ENCODE measurements at regions not wholly inside any gene's neighbourhood (a gene's known extent, or its start where the extent isn't known, plus 50 kb on each side); places are given as distances from the start of the nearest gene placed in this dataset.
"Not testable (repeated sequence)": the region's sequence is repeated elsewhere in the genome, so short reads cannot be mapped to it uniquely, and the experiment has no call there.

- H3K4me3 ChIP-seq (ENCODE audit: low read depth, low read length); POLR2A ChIA-PET; CTCF ChIA-PET; H3K27me3 ChIP-seq (ENCODE audit: control insufficient read depth, insufficient read depth, low read length); DNase-seq (ENCODE audit: low read depth); H3K36me3 ChIP-seq (ENCODE audit: control insufficient read depth, insufficient read depth, low read length): not testable (repeated sequence)
These were observed 50.3 kb upstream of the AGTPBP1 start for GRCh38 chr9:85792057-85792456.

GRCh38 chr9:85802978-85803695 lies 61.4 kb upstream of the AGTPBP1 start:
- H3K27me3 ChIP-seq (ENCODE audit: control insufficient read depth, insufficient read depth, low read length); CTCF ChIA-PET; POLR2A ChIA-PET; DNase-seq (ENCODE audit: low read depth); H3K36me3 ChIP-seq (ENCODE audit: control insufficient read depth, insufficient read depth, low read length); H3K4me3 ChIP-seq (ENCODE audit: low read depth, low read length): not testable (repeated sequence)

- H3K36me3 ChIP-seq (ENCODE audit: control insufficient read depth, insufficient read depth, low read length); DNase-seq (ENCODE audit: low read depth); POLR2A ChIA-PET; H3K27me3 ChIP-seq (ENCODE audit: control insufficient read depth, insufficient read depth, low read length); CTCF ChIA-PET: not testable (repeated sequence)
- peak overlapping the region; percentile 72 for H3K4me3 ChIP-seq (ENCODE audit: low read depth, low read length)
These were observed 63.0 kb upstream of the AGTPBP1 start for GRCh38 chr9:85804847-85805133.

GRCh38 chr9:85805134-85806005 lies 63.6 kb upstream of the AGTPBP1 start:
- not testable (repeated sequence) for H3K36me3 ChIP-seq (ENCODE audit: control insufficient read depth, insufficient read depth, low read length)

GRCh38 chr9:85808329-85808728 lies 66.6 kb upstream of the AGTPBP1 start:
- H3K27me3 ChIP-seq (ENCODE audit: control insufficient read depth, insufficient read depth, low read length); CTCF ChIA-PET; POLR2A ChIA-PET; H3K4me3 ChIP-seq (ENCODE audit: low read depth, low read length); H3K36me3 ChIP-seq (ENCODE audit: control insufficient read depth, insufficient read depth, low read length); DNase-seq (ENCODE audit: low read depth): not testable (repeated sequence)

More at GRCh38 chr9:85805134-85806005, 63.6 kb upstream of the AGTPBP1 start:
- CTCF ChIA-PET; POLR2A ChIA-PET; H3K27me3 ChIP-seq (ENCODE audit: control insufficient read depth, insufficient read depth, low read length): not testable (repeated sequence)
- peak; percentile 11 for DNase-seq (ENCODE audit: low read depth)
- H3K4me3 ChIP-seq (ENCODE audit: low read depth, low read length), result peak overlapping the region; percentile 72
- 0 out of 2 replicates have a peak, but pooled peaks have one; percentile 11 for TF ChIP-seq CTCF (IDR thresholded peaks at IDR 0.05; ENCODE audit: insufficient read depth, low read depth, low read length)

- H3K27me3 ChIP-seq (ENCODE audit: control insufficient read depth, insufficient read depth, low read length); H3K36me3 ChIP-seq (ENCODE audit: control insufficient read depth, insufficient read depth, low read length); DNase-seq (ENCODE audit: low read depth); CTCF ChIA-PET; POLR2A ChIA-PET; H3K4me3 ChIP-seq (ENCODE audit: low read depth, low read length): not testable (repeated sequence)
These were observed 71.6 kb upstream of the AGTPBP1 start for GRCh38 chr9:85813388-85813787.

GRCh38 chr9:85814800-85815199 lies 73.0 kb upstream of the AGTPBP1 start:
- DNase-seq (ENCODE audit: low read depth); H3K27me3 ChIP-seq (ENCODE audit: control insufficient read depth, insufficient read depth, low read length); H3K36me3 ChIP-seq (ENCODE audit: control insufficient read depth, insufficient read depth, low read length); H3K4me3 ChIP-seq (ENCODE audit: low read depth, low read length); POLR2A ChIA-PET; CTCF ChIA-PET: not testable (repeated sequence)

GRCh38 chr9:85818971-85819370 lies 77.2 kb upstream of the AGTPBP1 start:
- H3K27me3 ChIP-seq (ENCODE audit: control insufficient read depth, insufficient read depth, low read length); POLR2A ChIA-PET; H3K36me3 ChIP-seq (ENCODE audit: control insufficient read depth, insufficient read depth, low read length); DNase-seq (ENCODE audit: low read depth); H3K4me3 ChIP-seq (ENCODE audit: low read depth, low read length): not testable (repeated sequence)
- CTCF ChIA-PET, result interaction anchor here (0.7 kb wide), 1 partner anchor 81 kb away, joined by 3 read pairs; no protein-coding TSS in a partner anchor
- peak; percentile 30 for TF ChIP-seq CTCF (IDR thresholded peaks at IDR 0.05; ENCODE audit: insufficient read depth, low read depth, low read length)

- DNase-seq (ENCODE audit: low read depth); H3K4me3 ChIP-seq (ENCODE audit: low read depth, low read length); POLR2A ChIA-PET; H3K36me3 ChIP-seq (ENCODE audit: control insufficient read depth, insufficient read depth, low read length); H3K27me3 ChIP-seq (ENCODE audit: control insufficient read depth, insufficient read depth, low read length): not testable (repeated sequence)
- CTCF ChIA-PET, result interaction anchor here (1.7 kb wide), 1 partner anchor 80 kb away, joined by 3 read pairs; no protein-coding TSS in a partner anchor
These were observed 78.8 kb upstream of the AGTPBP1 start for GRCh38 chr9:85820598-85820997.

All from BJ (cell line).